IPS DF 4.7 (cell line): ENCODE measurements at regions not wholly inside any gene's neighbourhood (a gene's known extent, or its start where the extent isn't known, plus 50 kb on each side); places are given as distances from the start of the nearest gene placed in this dataset.
"Not testable (repeated sequence)": the region's sequence is repeated elsewhere in the genome, so short reads cannot be mapped to it uniquely, and the experiment has no call there.

Source experiments
- DNase-seq: peaks from one replicate; pipeline ENCODE4 v3.0.0-alpha.2; 2013; ENCODE audit warnings: low spot score; ENCODE audit errors: extremely low read depth

- DNase-seq: no peak
Measured at GRCh38 chr5:19172926-19173470, 815.0 kb downstream of the CDH18 start.

GRCh38 chr5:19175776-19176570, 812.0 kb downstream of the CDH18 start:
- no peak for DNase-seq

GRCh38 chr5:19179571-19179970, 808.4 kb downstream of the CDH18 start:
- no peak for DNase-seq

GRCh38 chr5:19189176-19189575, 798.8 kb downstream of the CDH18 start:
- no peak for DNase-seq

- no peak for DNase-seq
Measured at GRCh38 chr5:19193631-19194030, 794.4 kb downstream of the CDH18 start.

- DNase-seq: no peak
Measured at GRCh38 chr5:19196631-19197030, 791.4 kb downstream of the CDH18 start.

- DNase-seq: no peak
Measured at GRCh38 chr5:19200251-19200650, 787.7 kb downstream of the CDH18 start.

GRCh38 chr5:19208397-19208796, 779.6 kb downstream of the CDH18 start:
- DNase-seq: no peak

- DNase-seq: no peak
Measured at GRCh38 chr5:19210886-19211285, 777.1 kb downstream of the CDH18 start.

GRCh38 chr5:19229179-19229835, 758.7 kb downstream of the CDH18 start:
- DNase-seq: no peak

GRCh38 chr5:19233573-19233972, 754.4 kb downstream of the CDH18 start:
- no peak for DNase-seq

GRCh38 chr5:19235101-19235584, 752.9 kb downstream of the CDH18 start:
- DNase-seq: no peak

- no peak for DNase-seq
Measured at GRCh38 chr5:19240170-19240569, 747.8 kb downstream of the CDH18 start.

- DNase-seq: no peak
Measured at GRCh38 chr5:19241690-19242089, 746.3 kb downstream of the CDH18 start.

- DNase-seq: not testable (repeated sequence)
Measured at GRCh38 chr5:19246191-19246590, 741.8 kb downstream of the CDH18 start.

GRCh38 chr5:19247302-19247701, 740.7 kb downstream of the CDH18 start:
- DNase-seq: no peak

GRCh38 chr5:19256036-19256435, 732.0 kb downstream of the CDH18 start:
- no peak for DNase-seq

GRCh38 chr5:19258686-19259085, 729.3 kb downstream of the CDH18 start:
- DNase-seq: no peak

GRCh38 chr5:19261879-19262278, 726.1 kb downstream of the CDH18 start:
- DNase-seq: no peak

GRCh38 chr5:19264821-19265220, 723.2 kb downstream of the CDH18 start:
- no peak for DNase-seq

GRCh38 chr5:19266791-19267190, 721.2 kb downstream of the CDH18 start:
- no peak for DNase-seq

GRCh38 chr5:19270153-19270552, 717.8 kb downstream of the CDH18 start:
- DNase-seq: no peak
